NT2/D1 (cell line): ENCODE measurements at regions not wholly inside any gene's neighbourhood (a gene's known extent, or its start where the extent isn't known, plus 50 kb on each side); places are given as distances from the start of the nearest gene placed in this dataset.

Source experiments
- DNase-seq: peaks from one replicate; pipeline ENCODE4 v3.0.0-alpha.2; 2011; ENCODE audit warnings: low read depth, low spot score
- H3K27me3 ChIP-seq: 2 replicates; pipeline ENCODE4 v1.6.0; 2011; ENCODE audit warnings: mild to moderate bottlenecking; ENCODE audit not compliant: insufficient read length, insufficient read depth
- H3K36me3 ChIP-seq: 2 replicates; pipeline ENCODE4 v1.6.1; 2011; ENCODE audit warnings: mild to moderate bottlenecking, low read length, mixed read lengths; ENCODE audit not compliant: insufficient read depth, insufficient read length
- H3K4me1 ChIP-seq: 2 replicates; pipeline ENCODE4 v1.5.1; 2011; ENCODE audit not compliant: insufficient read depth, insufficient read length
- H3K4me3 ChIP-seq: 2 replicates; pipeline ENCODE4 v1.5.1; 2011; ENCODE audit warnings: low read depth; ENCODE audit not compliant: insufficient read length
- H3K9ac ChIP-seq: 2 replicates; pipeline ENCODE4 v1.6.0; 2011; ENCODE audit warnings: low read depth; ENCODE audit not compliant: insufficient read length
- H3K9me3 ChIP-seq: 2 replicates; pipeline ENCODE4 v1.5.1; 2011; ENCODE audit warnings: mild to moderate bottlenecking, low read length; ENCODE audit not compliant: insufficient read depth
- SUZ12 ChIP-seq: IDR thresholded peaks from 2 replicates; pipeline ENCODE4 v1.6.1; 2011; ENCODE audit not compliant: insufficient read length, insufficient read depth; ENCODE audit errors: extremely low read depth
- YY1 ChIP-seq: IDR thresholded peaks from 2 replicates; pipeline ENCODE4 v1.6.1; 2011; ENCODE audit not compliant: insufficient read length, insufficient read depth
- ZNF274 ChIP-seq: IDR thresholded peaks from 2 replicates; pipeline ENCODE4 v1.6.1; 2011; ENCODE audit warnings: mild to moderate bottlenecking, low read depth, low read length

- Histone ChIP-seq H3K4me3 (no peak overlapping the region), H3K27me3 (no peaks in the 10 kb centered on the region), H3K9me3 (no peaks in the 10 kb centered on the region), H3K4me1 (no peaks in the 10 kb centered on the region), H3K36me3 (no peaks in the 10 kb centered on the region), H3K9ac (no peak overlapping the region)
- no peak for DNase-seq
- TF ChIP-seq SUZ12: no peak
- TF ChIP-seq YY1: no peak
- no peak for TF ChIP-seq ZNF274
Measured at GRCh38 chr10:128605180-128605579, 479.0 kb upstream of the MKI67 start.

GRCh38 chr10:128606055-128606454 lies 479.8 kb upstream of the MKI67 start:
- Histone ChIP-seq H3K9ac (no peak overlapping the region), H3K4me3 (no peak overlapping the region), H3K36me3 (no peaks in the 10 kb centered on the region), H3K4me1 (no peaks in the 10 kb centered on the region), H3K9me3 (no peaks in the 10 kb centered on the region), H3K27me3 (no peaks in the 10 kb centered on the region)
- DNase-seq: no peak
- TF ChIP-seq SUZ12 (no peak), YY1 (no peak), ZNF274 (no peak)

- no peak overlapping the region for H3K9ac ChIP-seq
- DNase-seq: no peak
- H3K9me3 ChIP-seq: no peaks in the 10 kb centered on the region
- H3K27me3 ChIP-seq: no peaks in the 10 kb centered on the region
- H3K4me3 ChIP-seq: no peak overlapping the region
- H3K4me1 ChIP-seq: no peaks in the 10 kb centered on the region
- H3K36me3 ChIP-seq: no peaks in the 10 kb centered on the region
- TF ChIP-seq SUZ12: no peak
- no peak for TF ChIP-seq YY1
- TF ChIP-seq ZNF274: no peak
Measured at GRCh38 chr10:128608791-128609190, 482.6 kb upstream of the MKI67 start.

- Histone ChIP-seq H3K9me3 (no peaks in the 10 kb centered on the region), H3K9ac (no peak overlapping the region), H3K4me3 (no peak overlapping the region), H3K4me1 (no peaks in the 10 kb centered on the region), H3K36me3 (no peaks in the 10 kb centered on the region), H3K27me3 (no peaks in the 10 kb centered on the region)
- no peak for DNase-seq
- TF ChIP-seq YY1: no peak
- no peak for TF ChIP-seq ZNF274
Measured at GRCh38 chr10:128609460-128609859, 483.2 kb upstream of the MKI67 start.

GRCh38 chr10:128610113-128610512 lies 483.9 kb upstream of the MKI67 start:
- DNase-seq: no peak
- TF ChIP-seq SUZ12 (no peak), YY1 (no peak), ZNF274 (no peak)
- Histone ChIP-seq H3K27me3 (no peaks in the 10 kb centered on the region), H3K4me3 (no peak overlapping the region), H3K4me1 (no peaks in the 10 kb centered on the region), H3K9me3 (no peaks in the 10 kb centered on the region), H3K9ac (no peak overlapping the region), H3K36me3 (no peaks in the 10 kb centered on the region)

- no peaks in the 10 kb centered on the region for H3K9me3 ChIP-seq
- no peak for DNase-seq
- no peaks in the 10 kb centered on the region for H3K27me3 ChIP-seq
- H3K4me1 ChIP-seq: no peaks in the 10 kb centered on the region
- no peaks in the 10 kb centered on the region for H3K36me3 ChIP-seq
- no peak for TF ChIP-seq YY1
- no peak overlapping the region for H3K9ac ChIP-seq
- no peak overlapping the region for H3K4me3 ChIP-seq
Measured at GRCh38 chr10:128612195-128612594, 486.0 kb upstream of the MKI67 start.

- H3K36me3 ChIP-seq: no peaks in the 10 kb centered on the region
Measured at GRCh38 chr10:128612631-128613030, 486.4 kb upstream of the MKI67 start.

GRCh38 chr10:128614016-128614605 lies 487.9 kb upstream of the MKI67 start:
- Histone ChIP-seq H3K27me3 (no peaks in the 10 kb centered on the region), H3K4me3 (no peak overlapping the region), H3K9ac (no peak overlapping the region), H3K36me3 (no peaks in the 10 kb centered on the region), H3K4me1 (no peaks in the 10 kb centered on the region), H3K9me3 (no peaks in the 10 kb centered on the region)
- TF ChIP-seq ZNF274: no peak
- no peak for TF ChIP-seq SUZ12
- TF ChIP-seq YY1: no peak
- no peak for DNase-seq

More at GRCh38 chr10:128612631-128613030, 486.4 kb upstream of the MKI67 start:
- H3K27me3 ChIP-seq: no peaks in the 10 kb centered on the region
- H3K9ac ChIP-seq: no peak overlapping the region
- no peak for DNase-seq
- TF ChIP-seq SUZ12 (no peak), YY1 (no peak), ZNF274 (no peak)
- H3K4me1 ChIP-seq: no peaks in the 10 kb centered on the region
- no peak overlapping the region for H3K4me3 ChIP-seq
- H3K9me3 ChIP-seq: no peaks in the 10 kb centered on the region
